GM19452 (cell line): ENCODE measurements at regions not wholly inside any gene's neighbourhood (a gene's known extent, or its start where the extent isn't known, plus 50 kb on each side); places are given as distances from the start of the nearest gene placed in this dataset.

Experiments used
- ATAC-seq: cut with Tn5 transposase; IDR thresholded peaks from one replicate; pipeline ENCODE4 v1.9.1; 2021; ENCODE audit not compliant: unreplicated experiment

DNA sequence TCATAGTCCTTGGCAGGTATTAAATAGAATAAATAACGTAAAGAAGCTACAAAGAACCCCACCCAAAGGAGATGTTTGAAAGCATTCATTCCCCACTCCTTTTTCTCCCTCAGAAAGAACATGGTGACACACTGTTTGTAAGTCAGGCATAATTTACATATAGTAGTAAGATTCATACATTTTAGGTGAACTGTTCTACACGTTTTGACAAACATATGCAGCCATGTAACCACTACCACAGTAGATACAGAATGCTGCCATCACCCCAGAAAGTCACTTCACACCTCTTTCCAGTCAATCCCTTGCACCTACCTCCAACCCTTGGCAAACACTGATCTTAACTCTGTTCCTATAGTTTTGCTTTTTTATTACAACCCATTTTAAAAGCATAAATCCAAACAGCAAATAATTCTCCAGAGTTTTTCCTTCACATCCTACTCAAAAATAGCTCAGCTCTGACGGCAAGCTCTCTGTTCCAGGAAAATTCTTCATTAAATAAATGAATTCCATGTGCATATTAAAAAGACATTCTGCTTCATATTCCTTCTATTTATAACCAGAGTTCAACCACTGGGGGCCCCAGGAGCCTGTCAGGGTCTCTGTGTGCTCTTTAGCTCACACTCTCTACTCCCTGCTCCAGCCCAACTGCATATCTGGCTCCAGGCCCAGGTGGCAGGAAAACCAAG is 258.8 kb downstream of the PLPP3 start:
- no peak for ATAC-seq

DNA sequence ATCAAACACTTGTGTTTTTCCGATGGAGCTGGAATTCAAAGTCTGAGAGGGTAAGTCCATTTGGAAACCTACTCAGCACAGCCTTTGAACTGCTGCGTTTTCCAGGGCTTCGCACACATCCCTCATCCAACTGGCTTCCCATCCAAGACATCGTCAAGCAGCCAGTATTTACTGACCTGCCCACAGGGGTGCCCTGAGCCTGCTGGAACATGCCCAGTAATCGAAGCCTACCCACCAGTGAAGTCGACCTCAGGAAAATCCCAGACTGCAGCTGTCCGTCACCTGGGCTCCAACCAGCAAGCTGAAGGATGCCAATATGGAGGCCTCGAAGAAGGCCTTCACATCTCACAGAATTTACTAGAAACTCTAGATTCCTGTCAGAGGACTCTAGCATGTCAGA is 261.6 kb downstream of the PLPP3 start:
- no peak for ATAC-seq

DNA sequence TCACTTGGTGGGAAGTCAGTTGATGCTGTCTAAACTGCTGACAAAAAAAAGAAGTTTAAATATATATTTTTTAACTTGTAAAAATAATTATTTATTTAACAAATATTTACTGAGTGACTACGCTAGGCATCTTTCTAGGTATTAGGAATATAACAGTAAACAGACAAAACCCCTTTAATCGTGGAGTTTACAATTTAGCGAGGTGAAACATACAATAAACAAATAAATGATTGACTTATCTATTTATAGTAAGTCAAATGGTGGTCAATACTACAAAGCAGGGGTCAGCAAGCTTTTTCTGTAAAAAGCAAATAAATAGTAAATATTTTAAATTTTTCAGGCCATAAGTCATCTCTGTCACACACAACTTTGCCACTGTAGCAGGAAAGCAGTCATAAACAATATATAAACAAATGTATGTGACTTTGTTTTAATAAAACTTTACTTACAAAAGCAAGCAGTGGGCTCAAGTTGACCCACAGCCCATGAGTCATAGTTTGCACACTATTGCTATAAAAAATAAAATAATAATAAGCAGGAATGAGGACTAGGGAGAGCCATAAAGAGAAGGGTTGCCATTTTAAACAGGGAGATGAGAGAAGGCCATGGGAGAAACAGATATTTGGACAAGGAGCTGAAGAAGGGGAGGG is 263.9 kb downstream of the PLPP3 start:
- no peak for ATAC-seq

DNA sequence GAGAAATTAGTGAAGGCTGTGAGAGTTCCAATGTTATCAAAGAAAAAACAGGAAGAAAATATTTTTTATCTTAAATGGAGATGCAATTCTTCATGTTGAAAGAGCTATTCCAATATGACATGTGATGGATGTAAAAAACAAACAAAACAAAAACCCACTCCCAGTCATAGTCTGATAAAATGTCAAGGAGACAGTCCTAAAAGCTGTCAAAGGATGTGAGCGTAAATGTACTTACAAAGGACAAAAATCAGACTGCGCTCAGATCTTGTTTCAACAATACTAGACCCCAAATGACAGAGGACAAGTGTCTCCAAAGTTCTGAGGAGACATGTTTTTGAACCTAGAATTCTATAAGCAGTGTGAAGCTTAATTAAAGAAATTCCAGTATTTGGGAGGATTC is 265.8 kb downstream of the PLPP3 start:
- no peak for ATAC-seq

DNA sequence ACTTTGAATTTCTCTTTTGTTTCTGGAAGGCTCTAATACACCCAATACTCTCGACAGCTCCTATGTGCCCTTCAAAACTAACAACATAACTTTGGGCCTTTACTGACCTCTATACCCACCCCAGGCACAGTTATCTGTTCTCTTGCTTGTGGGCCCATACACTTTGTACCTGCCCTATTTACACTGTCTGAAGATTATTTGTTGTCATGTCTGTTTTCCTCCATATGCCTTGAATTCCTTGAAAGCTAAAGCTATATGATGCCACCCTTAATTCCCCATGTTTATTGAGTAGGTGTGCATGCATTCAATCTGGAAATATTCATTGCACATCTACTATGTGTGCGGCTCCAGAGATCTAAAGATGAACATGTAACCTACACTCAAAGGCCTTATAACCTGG is 267.6 kb downstream of the PLPP3 start:
- ATAC-seq, result no peak

DNA sequence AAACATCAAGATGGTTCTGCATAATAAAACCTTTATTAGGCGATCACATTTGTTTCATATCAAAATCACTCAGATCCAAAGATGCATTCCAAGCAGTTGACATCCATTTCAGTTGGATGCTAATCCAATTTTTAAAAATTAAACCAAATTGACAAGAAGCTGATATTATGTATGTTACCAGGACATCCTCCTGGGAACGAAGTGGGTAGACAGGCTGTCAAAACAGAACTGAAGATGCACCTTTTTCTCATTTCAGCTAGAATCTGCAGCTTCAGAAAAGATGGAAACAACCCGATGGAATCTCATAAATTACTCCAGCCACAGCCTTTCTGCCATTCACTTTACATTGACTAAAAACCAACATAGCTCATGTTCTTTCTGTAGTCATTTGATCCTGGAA is 268.4 kb downstream of the PLPP3 start:
- no peak for ATAC-seq

DNA sequence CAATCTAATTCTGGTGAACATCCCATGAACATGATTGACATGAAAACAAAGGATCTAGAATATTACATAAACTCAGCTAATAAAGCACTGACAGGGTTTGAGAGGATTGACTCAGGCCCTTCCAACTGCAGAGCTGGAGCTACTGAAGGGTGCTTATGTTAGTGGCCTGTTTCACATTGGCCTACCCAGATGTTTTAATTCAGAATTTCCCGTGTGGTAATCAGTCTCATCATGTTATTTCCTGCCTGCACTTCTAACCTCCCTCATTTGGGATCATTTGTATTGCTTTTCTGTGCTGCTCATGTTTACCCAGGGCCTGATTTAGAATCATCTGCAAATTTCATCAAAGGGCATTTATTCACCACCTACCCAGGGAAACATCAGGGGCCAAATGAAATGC is 270.3 kb downstream of the PLPP3 start:
- ATAC-seq, result no peak

DNA sequence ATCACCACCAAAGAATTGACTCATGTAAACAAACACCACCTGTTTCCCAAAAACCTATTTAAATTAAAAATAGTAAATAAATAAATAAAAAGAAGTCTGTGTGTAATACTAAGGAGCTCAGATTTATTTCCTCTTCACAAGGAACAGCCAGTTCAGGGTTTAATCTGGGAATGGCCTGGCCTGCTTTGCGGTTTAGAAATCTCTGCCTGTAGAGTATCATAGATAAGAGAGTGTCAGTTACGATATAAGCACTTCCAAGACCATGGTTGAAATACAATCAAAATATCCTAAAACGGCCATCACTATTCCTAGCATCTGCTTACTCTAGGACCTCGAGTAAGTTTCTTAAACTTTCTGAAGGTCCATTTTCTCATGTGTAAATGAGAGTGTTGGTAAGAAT is 274.4 kb downstream of the PLPP3 start:
- no peak for ATAC-seq

DNA sequence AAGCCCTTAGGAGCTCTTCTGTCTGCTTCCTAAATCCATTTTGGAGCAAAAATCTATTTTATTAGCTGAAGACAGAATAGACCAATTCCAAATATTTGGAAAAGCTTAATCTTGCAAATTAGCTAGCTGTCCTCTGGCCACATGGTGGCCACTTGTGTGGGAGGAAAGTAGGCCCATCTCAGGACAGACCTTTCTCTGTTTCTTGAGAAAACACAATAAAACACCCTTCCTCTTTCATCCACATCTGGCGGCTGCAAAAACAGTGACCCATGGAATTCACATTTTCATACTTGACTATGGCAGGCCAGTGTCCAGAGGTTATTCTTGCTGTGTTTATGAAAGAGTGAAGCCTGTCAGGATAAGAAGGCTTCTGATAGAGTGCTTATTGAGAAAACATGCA is 275.6 kb downstream of the PLPP3 start:
- no peak for ATAC-seq

DNA sequence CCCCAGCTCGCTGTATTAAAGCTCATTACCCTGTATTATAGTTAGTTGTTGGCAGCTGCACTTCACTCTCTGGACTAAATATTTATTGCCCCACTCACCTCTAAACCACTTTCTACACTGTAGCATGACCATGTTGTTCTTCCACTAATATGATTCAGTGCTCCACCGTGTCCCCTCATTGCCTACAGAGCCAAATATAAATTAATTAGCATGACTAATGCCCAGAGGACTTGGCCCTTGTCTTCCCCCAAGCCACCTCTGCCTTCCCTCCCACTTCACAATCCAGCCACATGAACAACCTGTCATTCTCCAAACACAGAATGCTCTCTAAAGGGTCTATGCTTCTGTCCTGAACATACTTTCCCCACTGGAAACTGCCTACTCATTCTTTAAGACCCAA is 276.5 kb downstream of the PLPP3 start:
- ATAC-seq, result no peak

DNA sequence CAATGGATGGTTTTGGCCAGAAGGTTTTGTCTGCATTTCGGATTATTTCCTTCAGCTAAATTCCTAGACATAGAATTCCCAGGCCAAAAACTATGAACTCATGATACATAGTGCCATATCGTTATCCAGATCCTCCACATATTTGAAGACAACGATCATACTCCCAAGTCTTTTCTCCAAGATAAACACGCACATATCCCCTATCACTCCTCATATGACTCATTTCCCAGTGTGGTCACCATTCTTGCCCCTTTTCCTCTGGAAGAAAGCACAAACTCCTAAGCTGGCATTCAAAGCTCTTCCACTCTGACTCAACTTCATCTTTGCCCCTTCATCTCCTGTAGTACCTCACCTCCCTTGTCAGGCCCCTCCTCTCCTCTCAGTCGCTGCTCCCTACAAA is 277.6 kb downstream of the PLPP3 start:
- ATAC-seq, result no peak

DNA sequence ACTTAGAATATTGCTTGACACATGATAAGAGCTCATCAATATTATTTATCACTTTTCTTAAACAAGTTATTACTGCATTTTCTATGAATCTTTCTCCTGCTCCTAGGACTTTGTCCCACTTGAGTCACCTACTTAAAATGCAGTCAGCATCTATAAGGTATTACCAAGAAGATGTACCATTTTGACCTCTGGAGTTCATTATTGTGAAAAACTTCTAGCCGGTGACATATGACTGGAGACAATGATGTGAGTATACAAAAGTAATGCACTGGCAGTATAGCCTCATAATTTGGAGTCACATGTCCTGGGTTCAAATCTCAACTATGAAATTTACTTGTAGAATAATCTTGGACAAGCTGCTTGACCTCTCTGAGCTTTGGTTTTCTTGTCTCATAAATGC is 278.5 kb downstream of the PLPP3 start:
- ATAC-seq, result no peak

DNA sequence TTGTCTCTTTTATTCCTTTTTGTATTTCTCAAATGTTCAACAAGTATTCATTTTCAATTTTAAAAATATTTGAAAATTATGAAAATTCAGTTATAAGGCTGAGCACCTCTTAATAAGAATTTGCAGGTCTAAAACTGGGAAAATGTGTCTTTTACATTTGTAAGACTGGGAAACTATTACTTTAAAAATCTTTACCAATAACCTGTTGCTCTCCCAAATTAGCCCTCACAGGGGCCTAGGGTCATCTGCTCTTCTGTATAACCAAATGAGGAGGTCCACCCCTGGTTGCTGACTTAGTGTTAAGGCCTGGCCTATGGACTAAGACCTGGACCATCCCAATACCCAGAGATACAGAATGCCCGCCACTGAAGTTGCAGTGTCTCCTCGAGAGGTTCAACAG is 280.5 kb downstream of the PLPP3 start:
- no peak for ATAC-seq

DNA sequence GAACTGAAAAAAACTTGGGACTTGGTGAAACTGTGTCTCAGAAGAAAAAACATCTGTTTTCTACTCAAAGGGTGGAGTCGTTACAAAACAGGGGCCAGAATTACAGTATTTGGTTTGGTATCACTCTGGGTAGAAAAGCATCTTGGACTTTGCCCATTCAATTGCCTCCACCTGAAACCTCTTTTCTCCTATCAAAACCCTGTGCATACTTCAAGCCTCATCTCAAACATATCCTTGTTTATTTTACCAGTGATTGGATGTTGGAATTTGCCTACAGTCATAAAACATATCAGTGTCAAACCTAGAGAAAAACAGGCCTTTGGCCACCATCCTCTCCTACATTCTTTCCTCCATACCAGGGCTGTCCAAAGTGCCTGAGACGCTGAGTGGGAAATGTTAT is 281.5 kb downstream of the PLPP3 start:
- ATAC-seq, result no peak

DNA sequence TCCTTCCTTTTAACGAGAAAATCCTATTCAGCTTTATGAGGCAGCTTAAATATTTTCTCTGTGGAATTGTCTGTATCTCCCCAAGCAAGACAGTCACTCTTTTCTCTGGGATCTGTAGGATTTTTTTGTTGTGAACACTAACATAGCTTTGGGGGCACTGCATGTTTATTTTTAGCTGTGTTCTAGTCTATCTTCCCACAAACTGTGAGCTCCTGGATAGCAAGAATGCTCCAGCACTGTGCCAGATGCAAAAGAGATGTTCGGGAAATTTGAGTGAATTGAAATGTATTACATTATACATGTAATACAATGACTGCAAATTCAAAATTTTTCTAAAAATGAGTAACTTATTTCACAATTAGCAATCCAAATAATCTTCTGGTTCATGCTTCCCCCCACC is 282.2 kb downstream of the PLPP3 start:
- no peak for ATAC-seq

DNA sequence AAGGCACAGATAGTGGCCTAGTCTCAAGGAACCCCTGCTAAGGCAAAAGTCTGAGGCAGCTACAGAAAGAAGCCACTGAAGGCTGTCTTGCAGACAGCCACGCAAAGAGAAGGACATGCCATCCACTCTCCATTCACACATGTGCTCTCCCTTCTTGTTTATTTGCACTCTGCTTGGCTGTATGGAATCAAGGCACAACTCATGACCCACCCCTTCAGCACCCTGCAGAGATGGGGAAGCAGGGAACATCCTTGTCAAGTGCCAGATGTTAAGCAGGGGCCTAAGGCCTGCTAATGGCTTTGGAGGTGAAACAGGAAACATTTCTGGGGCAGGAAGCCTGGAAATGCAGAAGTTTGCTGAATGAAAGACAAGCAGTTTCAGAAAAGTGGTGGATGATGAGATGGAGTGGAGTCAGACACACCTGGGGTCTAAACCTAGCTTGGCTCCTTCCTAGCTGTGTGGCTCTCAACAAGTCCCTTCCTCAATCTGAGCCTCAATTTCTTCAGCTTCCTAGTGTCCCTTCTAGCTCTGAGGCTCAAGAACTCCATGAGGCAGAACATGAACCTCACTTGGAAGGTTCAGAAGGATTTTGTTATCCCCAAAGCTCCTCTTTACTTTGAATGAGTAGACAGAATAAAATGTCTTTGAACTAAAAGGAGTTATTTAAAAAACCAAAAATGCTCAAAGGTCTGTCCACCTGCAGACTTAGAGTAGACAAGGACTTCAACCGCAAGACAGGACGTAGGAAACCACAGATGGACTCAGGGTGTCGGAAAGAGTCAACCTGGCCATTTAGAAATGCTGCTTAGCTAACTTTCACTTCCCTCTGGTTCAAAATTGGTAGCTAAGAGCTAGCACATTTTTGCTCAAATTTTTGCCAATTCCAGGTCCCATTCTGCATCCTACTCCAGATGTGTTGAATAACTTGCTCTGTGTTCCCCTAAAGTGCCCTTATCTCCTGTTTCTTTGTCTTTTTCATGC is 283.1 kb downstream of the PLPP3 start:
- no peak for ATAC-seq

DNA sequence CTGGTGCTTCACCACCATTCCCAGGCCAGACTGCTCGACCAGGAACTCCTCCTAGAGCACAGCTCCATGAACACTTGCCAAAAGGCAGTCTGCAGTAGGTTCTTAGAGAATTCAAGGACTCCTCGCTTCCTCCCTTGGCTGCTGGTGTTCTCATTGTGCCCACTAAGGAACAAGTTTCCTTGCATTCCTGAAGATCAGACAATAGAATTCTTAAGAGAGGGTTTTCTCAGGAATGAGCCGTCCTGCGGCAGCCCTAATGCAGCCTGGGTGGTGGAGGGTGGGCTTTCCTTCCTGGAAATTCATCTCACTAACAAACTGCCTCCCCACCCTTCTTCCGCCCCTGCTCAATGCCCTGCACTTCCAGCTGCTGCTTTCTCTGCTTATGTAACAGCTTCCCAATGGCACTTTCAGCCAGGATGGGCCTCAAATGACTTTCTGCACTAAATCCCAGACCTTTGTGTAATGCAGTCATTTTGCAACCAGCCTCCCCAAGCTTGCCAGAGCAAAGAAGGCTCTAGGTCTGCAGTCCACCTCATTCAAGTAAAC is 287.9 kb downstream of the PLPP3 start:
- ATAC-seq, result no peak

DNA sequence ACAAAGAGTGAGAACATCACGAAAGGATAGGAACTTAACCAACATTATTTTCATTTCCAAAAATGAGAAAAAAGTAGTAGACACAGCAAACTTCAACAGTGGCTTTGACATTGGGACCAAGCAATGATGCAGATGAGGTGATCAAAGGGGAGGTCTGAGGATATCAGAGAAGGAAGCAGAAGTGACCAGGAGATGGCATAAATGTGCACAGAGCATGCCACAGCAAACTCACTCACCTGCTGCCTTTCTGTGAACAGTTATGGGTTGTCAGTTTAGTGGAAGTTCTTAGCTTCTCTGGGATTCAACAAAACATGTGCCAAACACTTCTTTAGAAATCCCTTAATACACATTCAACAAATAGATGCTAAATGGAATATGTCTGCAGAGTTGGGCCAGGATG is 290.1 kb downstream of the PLPP3 start:
- no peak for ATAC-seq

DNA sequence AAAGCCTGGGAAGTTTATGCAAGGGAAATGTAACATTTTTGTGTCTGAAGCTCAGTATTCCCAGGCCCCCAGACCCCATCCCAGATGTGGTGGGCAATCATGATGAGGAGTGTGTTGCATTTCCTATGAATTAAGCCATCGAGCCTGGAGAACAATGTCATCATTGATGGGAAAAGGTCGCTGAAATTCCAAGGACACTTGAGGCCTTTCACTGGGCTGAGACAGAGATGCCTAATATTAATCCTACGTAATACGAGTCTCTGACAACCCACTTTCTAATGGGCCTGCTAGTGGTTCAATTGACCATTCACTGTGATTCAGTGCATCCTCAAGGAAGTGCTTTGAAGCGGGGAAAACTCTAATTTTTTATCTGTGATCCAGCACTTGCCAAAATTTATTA is 291.6 kb downstream of the PLPP3 start:
- no peak for ATAC-seq

DNA sequence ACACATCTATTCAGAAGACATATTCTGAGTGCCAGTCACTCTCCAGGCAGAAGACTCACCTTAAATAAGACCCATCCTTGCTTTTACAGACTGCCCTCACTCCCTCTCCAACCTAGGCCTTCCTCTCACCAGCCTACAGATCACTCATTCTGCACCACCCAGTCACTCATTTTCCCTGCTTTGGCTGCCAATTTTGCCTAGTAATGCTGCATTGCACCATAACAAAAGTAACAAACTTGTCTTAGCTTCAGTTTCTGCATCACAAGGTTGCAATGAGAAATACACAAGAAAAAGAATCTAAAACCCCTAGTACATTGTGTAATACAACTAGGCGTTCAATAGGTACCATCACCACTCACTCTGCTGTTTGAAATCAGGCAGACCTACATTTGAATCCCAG is 292.4 kb downstream of the PLPP3 start:
- no peak for ATAC-seq

DNA sequence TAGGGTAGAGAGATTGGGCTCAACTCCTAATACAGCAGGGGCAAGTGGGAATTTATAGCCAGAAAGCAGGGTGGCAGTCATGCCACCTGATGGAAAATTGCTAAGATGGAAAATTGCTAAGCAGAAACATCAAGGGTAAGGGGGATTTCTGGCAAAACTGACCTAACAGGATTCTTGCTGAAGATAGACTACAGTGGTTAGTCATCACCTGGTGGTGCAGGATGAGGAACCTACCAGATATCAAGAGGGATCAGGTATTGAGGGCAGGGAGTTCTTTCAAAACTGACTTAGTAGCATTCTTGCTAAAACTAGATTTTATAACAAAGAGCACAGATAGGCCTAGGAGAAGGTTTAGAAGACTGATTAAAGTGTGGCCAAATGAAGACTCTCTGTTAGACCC is 292.9 kb downstream of the PLPP3 start:
- no peak for ATAC-seq
